COLO829 (cell line): ENCODE measurements at regions not wholly inside any gene's neighbourhood (a gene's known extent, or its start where the extent isn't known, plus 50 kb on each side); places are given as distances from the start of the nearest gene placed in this dataset.
"Not testable (repeated sequence)": the region's sequence is repeated elsewhere in the genome, so short reads cannot be mapped to it uniquely, and the experiment has no call there.

Experiments used
- DNase-seq: peaks from one replicate; pipeline ENCODE4 v3.0.0; 2012; ENCODE audit warnings: low spot score

GRCh38 chr12:58727521-58727920, 192.8 kb downstream of the LRIG3 start:
- no peak for DNase-seq

- DNase-seq, result peak; percentile 24
These were observed 191.9 kb downstream of the LRIG3 start for GRCh38 chr12:58728397-58728796.

- no peak for DNase-seq
These were observed 189.2 kb downstream of the LRIG3 start for GRCh38 chr12:58731096-58731495.

GRCh38 chr12:58732894-58733293, 187.4 kb downstream of the LRIG3 start:
- no peak for DNase-seq

GRCh38 chr12:58741226-58741625, 179.1 kb downstream of the LRIG3 start:
- no peak for DNase-seq

GRCh38 chr12:58745348-58746125, 174.8 kb downstream of the LRIG3 start:
- DNase-seq, result no peak

GRCh38 chr12:58747533-58747932, 172.8 kb downstream of the LRIG3 start:
- no peak for DNase-seq

GRCh38 chr12:58750484-58750883, 169.8 kb downstream of the LRIG3 start:
- DNase-seq, result peak; percentile 8

- DNase-seq, result no peak
These were observed 162.9 kb downstream of the LRIG3 start for GRCh38 chr12:58757422-58757821.

GRCh38 chr12:58759745-58760144, 160.6 kb downstream of the LRIG3 start:
- not testable (repeated sequence) for DNase-seq

- no peak for DNase-seq
These were observed 159.0 kb downstream of the LRIG3 start for GRCh38 chr12:58761308-58761707.

- no peak for DNase-seq
These were observed 156.0 kb downstream of the LRIG3 start for GRCh38 chr12:58764100-58764953.

GRCh38 chr12:58765076-58765475, 155.2 kb downstream of the LRIG3 start:
- DNase-seq, result no peak

- DNase-seq, result no peak
These were observed 154.4 kb downstream of the LRIG3 start for GRCh38 chr12:58765653-58766512.

- no peak for DNase-seq
These were observed 153.8 kb downstream of the LRIG3 start for GRCh38 chr12:58766513-58766870.

- no peak for DNase-seq
These were observed 152.8 kb downstream of the LRIG3 start for GRCh38 chr12:58767496-58767895.

GRCh38 chr12:58773986-58774385, 146.3 kb downstream of the LRIG3 start:
- DNase-seq, result no peak

GRCh38 chr12:58774731-58775130, 145.6 kb downstream of the LRIG3 start:
- no peak for DNase-seq

GRCh38 chr12:58775396-58775795, 144.9 kb downstream of the LRIG3 start:
- DNase-seq, result no peak

- DNase-seq, result no peak
These were observed 144.2 kb downstream of the LRIG3 start for GRCh38 chr12:58776144-58776543.

- DNase-seq, result no peak
These were observed 142.5 kb downstream of the LRIG3 start for GRCh38 chr12:58777815-58778214.

GRCh38 chr12:58781609-58782008, 138.7 kb downstream of the LRIG3 start:
- DNase-seq, result no peak
